GM21723 (cell line): ENCODE measurements at regions not wholly inside any gene's neighbourhood (a gene's known extent, or its start where the extent isn't known, plus 50 kb on each side); places are given as distances from the start of the nearest gene placed in this dataset.
"Not testable (repeated sequence)": the region's sequence is repeated elsewhere in the genome, so short reads cannot be mapped to it uniquely, and the experiment has no call there.

ENCODE experiments used
- ATAC-seq: cut with Tn5 transposase; IDR thresholded peaks from one replicate; pipeline ENCODE4 v1.9.1; 2021; ENCODE audit warnings: mild to moderate bottlenecking, moderate library complexity; ENCODE audit not compliant: unreplicated experiment

- no peak for ATAC-seq
These were observed 2017.3 kb downstream of the C4orf33 start for GRCh38 chr4:131113273-131113672.

- no peak for ATAC-seq
These were observed 2017.8 kb downstream of the C4orf33 start for GRCh38 chr4:131113704-131114103.

GRCh38 chr4:131119661-131120060, 2023.7 kb downstream of the C4orf33 start:
- no peak for ATAC-seq

- no peak for ATAC-seq
These were observed 2011.9 kb upstream of the PCDH10 start for GRCh38 chr4:131137196-131137595.

GRCh38 chr4:131159261-131159660, 1989.8 kb upstream of the PCDH10 start:
- ATAC-seq, result no peak

GRCh38 chr4:131192318-131192717, 1956.8 kb upstream of the PCDH10 start:
- no peak for ATAC-seq

- no peak for ATAC-seq
These were observed 1941.5 kb upstream of the PCDH10 start for GRCh38 chr4:131207589-131207988.

- ATAC-seq, result no peak
These were observed 1900.8 kb upstream of the PCDH10 start for GRCh38 chr4:131248314-131248713.

- ATAC-seq, result no peak
These were observed 1897.8 kb upstream of the PCDH10 start for GRCh38 chr4:131251321-131251720.

- ATAC-seq, result no peak
These were observed 1891.9 kb upstream of the PCDH10 start for GRCh38 chr4:131257241-131257640.

- no peak for ATAC-seq
These were observed 1890.7 kb upstream of the PCDH10 start for GRCh38 chr4:131258361-131258760.

GRCh38 chr4:131288441-131288840, 1860.7 kb upstream of the PCDH10 start:
- ATAC-seq, result no peak

- ATAC-seq, result no peak
These were observed 1852.9 kb upstream of the PCDH10 start for GRCh38 chr4:131296192-131296591.

GRCh38 chr4:131302108-131302507, 1847.0 kb upstream of the PCDH10 start:
- ATAC-seq, result no peak

GRCh38 chr4:131304686-131305085, 1844.4 kb upstream of the PCDH10 start:
- ATAC-seq, result no peak

GRCh38 chr4:131309628-131310027, 1839.5 kb upstream of the PCDH10 start:
- ATAC-seq, result no peak

GRCh38 chr4:131316086-131316485, 1833.0 kb upstream of the PCDH10 start:
- no peak for ATAC-seq

GRCh38 chr4:131337936-131338335, 1811.2 kb upstream of the PCDH10 start:
- no peak for ATAC-seq

GRCh38 chr4:131339137-131339536, 1810.0 kb upstream of the PCDH10 start:
- no peak for ATAC-seq

- no peak for ATAC-seq
These were observed 1804.3 kb upstream of the PCDH10 start for GRCh38 chr4:131344761-131345160.

- ATAC-seq, result no peak
These were observed 1801.3 kb upstream of the PCDH10 start for GRCh38 chr4:131347816-131348215.

GRCh38 chr4:131348263-131348662, 1800.8 kb upstream of the PCDH10 start:
- ATAC-seq, result peak; percentile 90

- ATAC-seq, result not testable (repeated sequence)
These were observed 1796.7 kb upstream of the PCDH10 start for GRCh38 chr4:131352371-131352770.

- ATAC-seq, result no peak
These were observed 1782.4 kb upstream of the PCDH10 start for GRCh38 chr4:131366714-131367113.
